K562 (cell line): ENCODE measurements at regions not wholly inside any gene's neighbourhood (a gene's known extent, or its start where the extent isn't known, plus 50 kb on each side); places are given as distances from the start of the nearest gene placed in this dataset.

Experiments
- ATAC-seq: fragments of 200-7000 bp; cut with Tn5 transposase; 3 replicates; pipeline ENCODE4 v1.9.1; 2020; ENCODE audit warnings: moderate library complexity
- BruUV-seq: library from RNA; stranded (reverse); fragments of 400-500 nt; replicated peaks from 2 replicates; lab custom pipeline; 2021; lab: Mats Ljungman, UMichigan
- CTCF ChIA-PET: fragments of 300-600 bp; formaldehyde crosslinking; extraction: SDS; loops from one replicate; lab custom pipeline; 2021; ENCODE audit warnings: low intra/inter-chr PET ratio; lab: Yijun Ruan, JAX
- POLR2A ChIA-PET: fragments of 300-600, 350-650 bp; sonication (Branson Sonifier 250); formaldehyde crosslinking; extraction: SDS; loops from one replicate; lab custom pipeline; 2021; ENCODE audit warnings: antibody characterized with exemption, inconsistent platforms; lab: Yijun Ruan, JAX
- DNase-seq, 4 experiments: peaks; one replicate each; pipeline versions ENCODE4 v3.0.0 to v3.0.0-alpha.2; 2011 to 2018; ENCODE audit warnings: low spot score in 3 of 4, mixed read lengths in 3 of 4; ENCODE audit errors: extremely low read depth in 1 of 4
- FAIRE-seq: peaks from 2 replicates; lab custom pipeline; 2011; peaks lifted over from hg19 to GRCh38; lab: Jason Lieb, UNC
- H2AFZ ChIP-seq: 2 replicates; pipeline ENCODE4 v1.6.0; 2011; ENCODE audit warnings: low read depth, low read length, control low read depth, inconsistent platforms
- H3K27ac ChIP-seq: fragments of 200-600 bp; 3 replicates; pipeline ENCODE4 v1.8.0; 2011; ENCODE audit warnings: low read depth, mild to moderate bottlenecking, control low read depth, inconsistent platforms, low read length, moderate library complexity, mixed read lengths; ENCODE audit errors: extremely low read depth
- H3K27me3 ChIP-seq, 2 experiments: fragments of 300-600 bp in 1 of 2; 2 replicates in 1 of 2; 3 replicates in 1 of 2; pipeline versions ENCODE4 v1.6.0 to v1.8.0; 2011; ENCODE audit warnings: inconsistent platforms in 2 of 2, low read length in 2 of 2, mild to moderate bottlenecking in 1 of 2, mixed read lengths in 1 of 2, moderate library complexity in 1 of 2; ENCODE audit not compliant: control insufficient read depth in 2 of 2, insufficient read depth in 2 of 2
- H3K36me3 ChIP-seq: fragments of 300-600 bp; 3 replicates; pipeline ENCODE4 v1.8.0; 2011; ENCODE audit warnings: mild to moderate bottlenecking, low read length, inconsistent platforms; ENCODE audit not compliant: control insufficient read depth, insufficient read depth
- H3K4me1 ChIP-seq, 2 experiments: fragments of 200-600 bp in 1 of 2; replicated peaks in 1 of 2; 2 replicates in 1 of 2; 3 replicates in 1 of 2; pipeline versions ENCODE4 v1.5.1 to v1.8.0; 2011; ENCODE audit warnings: inconsistent platforms in 2 of 2, low read length in 2 of 2, mild to moderate bottlenecking in 1 of 2, mixed read lengths in 1 of 2, moderate library complexity in 1 of 2; ENCODE audit not compliant: control insufficient read depth in 2 of 2, insufficient read depth in 2 of 2
- H3K4me2 ChIP-seq: 2 replicates; pipeline ENCODE4 v1.6.1; 2011; ENCODE audit warnings: low read length, control low read depth, inconsistent platforms, mixed read lengths; ENCODE audit not compliant: insufficient read depth
- H3K4me3 ChIP-seq: fragments of 200-600 bp; sonication (generic), shearing (Covaris generic); 2 replicates; pipeline ENCODE4 v1.5.1; 2016; ENCODE audit warnings: control low read depth, inconsistent platforms
- H3K79me2 ChIP-seq: fragments of 200-600 bp; 3 replicates; pipeline ENCODE4 v1.8.0; 2011; ENCODE audit warnings: low read length, inconsistent platforms; ENCODE audit not compliant: control insufficient read depth, insufficient read depth
- H3K9ac ChIP-seq, 2 experiments: 2 replicates each; pipeline versions ENCODE4 v1.6.0 to v1.6.1; 2011; ENCODE audit warnings: low read depth in 2 of 2, low read length in 2 of 2, control low read depth in 1 of 2, inconsistent platforms in 1 of 2, mild to moderate bottlenecking in 1 of 2, mixed read lengths in 1 of 2; ENCODE audit not compliant: insufficient read depth in 1 of 2
- H3K9me1 ChIP-seq: one replicate; pipeline ENCODE4 v1.6.0; 2011; ENCODE audit warnings: inconsistent platforms, mild to moderate bottlenecking, low read length, moderate library complexity; ENCODE audit not compliant: control insufficient read depth, insufficient read depth
- H3K9me3 ChIP-seq: replicated peaks from 2 replicates; pipeline ENCODE4 v1.5.1; 2011; ENCODE audit warnings: low read depth, low read length, inconsistent platforms; ENCODE audit not compliant: control insufficient read depth, insufficient read depth
- H4K20me1 ChIP-seq: replicated peaks from 2 replicates; pipeline ENCODE4 v1.6.1; 2011; ENCODE audit warnings: low read length, inconsistent platforms, mixed read lengths; ENCODE audit not compliant: control insufficient read depth, insufficient read depth
- ERF ChIP-seq: fragments of 450-650 bp; formaldehyde crosslinking; IDR thresholded peaks from 2 replicates; pipeline ENCODE4 v1.4.0; 2020; ENCODE audit warnings: mild to moderate bottlenecking, mixed read lengths
- FOXM1 ChIP-seq, 2 experiments: fragments of 450-650 bp in 1 of 2; sonication (generic) in 1 of 2; formaldehyde crosslinking in 1 of 2; IDR thresholded peaks; 2 replicates each; pipeline versions ENCODE4 v1.6.1 to v1.9.0; 2017 to 2022; ENCODE audit warnings: low read depth in 2 of 2, mild to moderate bottlenecking in 2 of 2, missing genetic modification reagents in 1 of 2, moderate library complexity in 1 of 2
- FOXP4 ChIP-seq: sonication (generic); formaldehyde crosslinking; IDR thresholded peaks from 2 replicates; pipeline ENCODE4 v1.8.0; 2022; ENCODE audit warnings: mild to moderate bottlenecking, missing genetic modification reagents, borderline replicate concordance
- HDAC8 ChIP-seq: fragments of 450-650 bp; IDR thresholded peaks from 2 replicates; pipeline ENCODE4 v1.6.1; 2016; ENCODE audit warnings: mild to moderate bottlenecking, missing genetic modification characterization, moderate library complexity, missing compliant biosample characterization
- NCOA6 ChIP-seq: fragments of 450-650 bp; IDR thresholded peaks from 2 replicates; pipeline ENCODE4 v1.6.1; 2017; ENCODE audit warnings: mild to moderate bottlenecking
- PKNOX1 ChIP-seq: fragments of 450-650 bp; IDR thresholded peaks from 2 replicates; pipeline ENCODE4 v1.6.1; 2016
- SIN3B ChIP-seq: fragments of 450-650 bp; IDR thresholded peaks from 2 replicates; pipeline ENCODE4 v1.6.1; 2017; ENCODE audit warnings: low read depth, mild to moderate bottlenecking, moderate library complexity
- TAL1 ChIP-seq: fragments of 450-650 bp; IDR thresholded peaks from 2 replicates; pipeline ENCODE4 v1.6.1; 2016; ENCODE audit warnings: mild to moderate bottlenecking
- ZBTB2 ChIP-seq: fragments of 450-650 bp; IDR thresholded peaks from 2 replicates; pipeline ENCODE4 v1.6.1; 2016; ENCODE audit warnings: antibody characterized with exemption
- ZNF395 ChIP-seq: fragments of 200-800 bp; sonication (Bioruptor generic); IDR thresholded peaks from 2 replicates; pipeline ENCODE4 v1.6.1; 2017; ENCODE audit warnings: missing genetic modification characterization, missing compliant biosample characterization
- ZNF444 ChIP-seq: fragments of 250-450 bp; sonication (Bioruptor Pico); IDR thresholded peaks from 2 replicates; pipeline ENCODE4 v1.4.0; 2020; ENCODE audit warnings: mild to moderate bottlenecking, moderate library complexity
- ZNF445 ChIP-seq: fragments of 250-450 bp; sonication (Bioruptor Pico); IDR thresholded peaks from 2 replicates; pipeline ENCODE4 v1.4.0; 2020; ENCODE audit warnings: low read depth, mild to moderate bottlenecking, moderate library complexity
- ZNF589 ChIP-seq: fragments of 200-800 bp; sonication (Bioruptor generic); IDR thresholded peaks from 2 replicates; pipeline ENCODE4 v1.6.1; 2016; ENCODE audit warnings: low read depth, missing genetic modification characterization, missing compliant biosample characterization
- WGBS: fragments of 100-300 bp; shearing (Covaris generic); methylation state at CpG from one replicate; pipeline ENCODE4 v1.1.6; 2016; ENCODE audit warnings: low coverage, mixed read lengths; ENCODE audit not compliant: insufficient coverage; ENCODE audit errors: missing lambda C conversion rate; 5-methylcytosine and 5-hydroxymethylcytosine counted together
- in situ Hi-C: fragments of 300-500 bp; cut with MboI; formaldehyde crosslinking; loops from 4 replicates; pipeline ENCODE4 v1.15.0; 2018; ENCODE audit warnings: inconsistent platforms, mixed read lengths
- intact Hi-C: fragments of 100-400 bp; cut with micrococcal nuclease; formaldehyde crosslinking; loops from 2 replicates; pipeline ENCODE4 v1.14.2; 2022

- no peaks in the 10 kb centered on the region; the same call in 1 of the 2 replicates for H3K9me3 ChIP-seq
- ChIA-PET POLR2A (no interaction called here), CTCF (no interaction called here)
- H2AFZ ChIP-seq = no peak overlapping the region
- no peaks in the 10 kb centered on the region for H4K20me1 ChIP-seq
- BruUV-seq = no TSS peak
- no peaks in the 10 kb centered on the region for H3K79me2 ChIP-seq
- DNase-seq (no peak), FAIRE-seq (no peak), ATAC-seq (no peak)
- no peak overlapping the region for H3K4me2 ChIP-seq
- H3K4me1 ChIP-seq = no peaks in the 10 kb centered on the region
- H3K27ac ChIP-seq = no peak overlapping the region
- intact Hi-C loops = no loop called here
- no peak overlapping the region for H3K4me3 ChIP-seq
- H3K9me1 ChIP-seq = no peaks in the 10 kb centered on the region
- no peaks in the 10 kb centered on the region for H3K27me3 ChIP-seq
- TF ChIP-seq PKNOX1 = no peak
- no peak for TF ChIP-seq SIN3B
- TF ChIP-seq HDAC8 (tag) = no peak
- TF ChIP-seq ERF = no peak
- no peak for TF ChIP-seq ZNF444 (CRISPR knock-in tag)
- no peak for TF ChIP-seq FOXP4 (CRISPR knock-in tag)
- no peak for TF ChIP-seq ZNF589 (CRISPR knock-in tag)
- TF ChIP-seq FOXM1 (IDR thresholded peaks at IDR 0.05; ENCODE audit: low read depth) = no peak
- no peak for TF ChIP-seq FOXM1 (CRISPR knock-in tag; IDR thresholded peaks at IDR 0.05; ENCODE audit: low read depth)
- TF ChIP-seq ZBTB2 = no peak
- TF ChIP-seq ZNF395 (CRISPR knock-in tag) = no peak
- TF ChIP-seq TAL1 = no peak
- TF ChIP-seq NCOA6 = no peak
- no peak for TF ChIP-seq ZNF445 (CRISPR knock-in tag)
- H3K36me3 ChIP-seq = no peaks in the 10 kb centered on the region
- WGBS = 1% methylated on average over 5 of the region's 5 CpGs
- H3K9ac ChIP-seq = no peak overlapping the region
- in situ Hi-C loops = no loop called here
Observed at GRCh38 chr5:125530833-125531615, 784.6 kb upstream of the ZNF608 start.
